22Rv1 (cell line): ENCODE measurements at regions not wholly inside any gene's neighbourhood (a gene's known extent, or its start where the extent isn't known, plus 50 kb on each side); places are given as distances from the start of the nearest gene placed in this dataset.

ENCODE experiments used
- ZFX ChIP-seq: fragments of 450-650 bp; IDR thresholded peaks from 2 replicates; pipeline ENCODE4 v1.6.1; 2017; ENCODE audit warnings: antibody characterized with exemption, borderline replicate concordance
- TF ChIP-seq, protein P1 (sequence below): fragments of 450-650 bp; IDR thresholded peaks from 2 replicates; pipeline ENCODE4 v1.5.1; 2017; ENCODE audit warnings: mild to moderate bottlenecking

- TF ChIP-seq, protein P1, sequence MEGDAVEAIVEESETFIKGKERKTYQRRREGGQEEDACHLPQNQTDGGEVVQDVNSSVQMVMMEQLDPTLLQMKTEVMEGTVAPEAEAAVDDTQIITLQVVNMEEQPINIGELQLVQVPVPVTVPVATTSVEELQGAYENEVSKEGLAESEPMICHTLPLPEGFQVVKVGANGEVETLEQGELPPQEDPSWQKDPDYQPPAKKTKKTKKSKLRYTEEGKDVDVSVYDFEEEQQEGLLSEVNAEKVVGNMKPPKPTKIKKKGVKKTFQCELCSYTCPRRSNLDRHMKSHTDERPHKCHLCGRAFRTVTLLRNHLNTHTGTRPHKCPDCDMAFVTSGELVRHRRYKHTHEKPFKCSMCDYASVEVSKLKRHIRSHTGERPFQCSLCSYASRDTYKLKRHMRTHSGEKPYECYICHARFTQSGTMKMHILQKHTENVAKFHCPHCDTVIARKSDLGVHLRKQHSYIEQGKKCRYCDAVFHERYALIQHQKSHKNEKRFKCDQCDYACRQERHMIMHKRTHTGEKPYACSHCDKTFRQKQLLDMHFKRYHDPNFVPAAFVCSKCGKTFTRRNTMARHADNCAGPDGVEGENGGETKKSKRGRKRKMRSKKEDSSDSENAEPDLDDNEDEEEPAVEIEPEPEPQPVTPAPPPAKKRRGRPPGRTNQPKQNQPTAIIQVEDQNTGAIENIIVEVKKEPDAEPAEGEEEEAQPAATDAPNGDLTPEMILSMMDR = no peak
- TF ChIP-seq ZFX = no peak
Measured at GRCh38 chr2:75361486-75361885, 162.2 kb upstream of the TACR1 start.
